Spinal cord (tissue), 9 donors: ENCODE measurements at regions not wholly inside any gene's neighbourhood (a gene's known extent, or its start where the extent isn't known, plus 50 kb on each side); places are given as distances from the start of the nearest gene placed in this dataset.

ENCODE experiments used
- DNase-seq, 6 donors: peaks; one replicate each; pipeline versions ENCODE4 v3.0.0 to v3.0.0-alpha.2; 2013 to 2015; ENCODE audit warnings: low spot score in 6 of 6, low read depth in 4 of 6
- H3K27ac ChIP-seq: one replicate; pipeline ENCODE4 v1.5.1; 2013; ENCODE audit warnings: low read depth, low read length, control low read depth
- H3K27me3 ChIP-seq: one replicate; pipeline ENCODE4 v1.6.1; 2013; ENCODE audit warnings: low read length; ENCODE audit not compliant: control insufficient read depth, insufficient read depth
- H3K36me3 ChIP-seq: one replicate; pipeline ENCODE4 v1.6.1; 2013; ENCODE audit warnings: low read length; ENCODE audit not compliant: control insufficient read depth, insufficient read depth
- H3K4me1 ChIP-seq: one replicate; pipeline ENCODE4 v1.6.1; 2013; ENCODE audit warnings: low read length; ENCODE audit not compliant: control insufficient read depth, insufficient read depth
- H3K4me3 ChIP-seq: one replicate; pipeline ENCODE4 v1.5.1; 2013; ENCODE audit warnings: low read depth, low read length, control low read depth
- H3K9me3 ChIP-seq: one replicate; pipeline ENCODE4 v1.6.1; 2013; ENCODE audit warnings: low read length; ENCODE audit not compliant: control insufficient read depth, insufficient read depth
- WGBS: methylation state at CpG from one replicate; pipeline ENCODE4 v1.1.5; 2013; ENCODE audit warnings: missing lambda C conversion rate; ENCODE audit not compliant: insufficient coverage; 5-methylcytosine and 5-hydroxymethylcytosine counted together
- donor health status: healthy.

DNA sequence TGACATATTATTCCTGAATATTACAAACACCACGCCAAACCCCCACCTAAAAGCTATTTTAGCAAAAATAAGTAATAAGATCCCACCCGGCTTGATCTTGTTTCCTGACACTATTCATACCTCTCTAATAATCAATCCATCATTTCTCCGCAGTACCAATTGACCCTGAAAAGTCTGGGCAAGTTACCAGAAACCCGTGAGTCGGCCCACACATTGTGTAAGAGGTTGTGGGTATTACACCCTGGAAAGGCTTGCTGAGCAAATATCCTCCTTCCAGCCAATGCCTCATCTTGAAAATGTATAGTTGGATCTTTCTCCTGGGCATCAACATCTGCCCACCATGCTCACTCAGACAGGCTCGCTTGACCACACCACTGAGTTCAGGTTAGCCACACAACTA lies 451.0 kb downstream of the TTLL7 start:
- H3K9me3 ChIP-seq = no peaks in the 10 kb centered on the region
- no peaks in the 10 kb centered on the region for H3K36me3 ChIP-seq
- 90% methylated on average over 5 of the region's 6 CpGs for WGBS
- H3K4me3 ChIP-seq = no peak overlapping the region
- no peaks in the 10 kb centered on the region for H3K27me3 ChIP-seq
- no peak overlapping the region for H3K27ac ChIP-seq
- H3K4me1 ChIP-seq = no peaks in the 10 kb centered on the region
- no peak for DNase-seq

GRCh38 chr1:83546874-83547273 lies 452.1 kb downstream of the TTLL7 start:
- Histone ChIP-seq H3K9me3 (no peaks in the 10 kb centered on the region), H3K27ac (no peak overlapping the region), H3K27me3 (no peaks in the 10 kb centered on the region), H3K4me3 (no peak overlapping the region), H3K36me3 (no peaks in the 10 kb centered on the region), H3K4me1 (no peaks in the 10 kb centered on the region)
- DNase-seq = no peak
- 70% methylated on average over 1 of the region's 1 CpG for WGBS

- 67% methylated on average over 3 of the region's 5 CpGs for WGBS
- Histone ChIP-seq H3K27ac (no peak overlapping the region), H3K4me1 (no peaks in the 10 kb centered on the region), H3K36me3 (no peaks in the 10 kb centered on the region), H3K9me3 (no peaks in the 10 kb centered on the region), H3K4me3 (no peak overlapping the region), H3K27me3 (no peaks in the 10 kb centered on the region)
- no peak for DNase-seq
These were observed 453.7 kb downstream of the TTLL7 start for GRCh38 chr1:83545066-83545862.

- DNase-seq = no peak
- Histone ChIP-seq H3K36me3 (no peaks in the 10 kb centered on the region), H3K27ac (no peak overlapping the region), H3K4me1 (no peaks in the 10 kb centered on the region), H3K27me3 (no peaks in the 10 kb centered on the region), H3K4me3 (no peak overlapping the region), H3K9me3 (no peaks in the 10 kb centered on the region)
- no CpG with 5 or more reads among the region's 3 CpGs for WGBS
These were observed 455.5 kb downstream of the TTLL7 start for GRCh38 chr1:83543222-83543973.

GRCh38 chr1:83531521-83532309 lies 467.2 kb downstream of the TTLL7 start:
- WGBS = no CpG with 5 or more reads among the region's 2 CpGs
- H3K9me3 ChIP-seq = no peaks in the 10 kb centered on the region
- peak in 1 of 6 donors; percentile 38 for DNase-seq
- H3K27me3 ChIP-seq = no peaks in the 10 kb centered on the region
- no peak overlapping the region for H3K27ac ChIP-seq
- H3K36me3 ChIP-seq = no peaks in the 10 kb centered on the region
- no peaks in the 10 kb centered on the region for H3K4me1 ChIP-seq
- H3K4me3 ChIP-seq = no peak overlapping the region

GRCh38 chr1:83530506-83530905 lies 468.4 kb downstream of the TTLL7 start:
- WGBS = 93% methylated on average over 2 of the region's 8 CpGs
- DNase-seq = no peak
- H3K4me3 ChIP-seq = no peak overlapping the region
- no peaks in the 10 kb centered on the region for H3K4me1 ChIP-seq
- H3K27ac ChIP-seq = no peak overlapping the region
- H3K27me3 ChIP-seq = no peaks in the 10 kb centered on the region
- H3K36me3 ChIP-seq = no peaks in the 10 kb centered on the region
- no peaks in the 10 kb centered on the region for H3K9me3 ChIP-seq

DNA sequence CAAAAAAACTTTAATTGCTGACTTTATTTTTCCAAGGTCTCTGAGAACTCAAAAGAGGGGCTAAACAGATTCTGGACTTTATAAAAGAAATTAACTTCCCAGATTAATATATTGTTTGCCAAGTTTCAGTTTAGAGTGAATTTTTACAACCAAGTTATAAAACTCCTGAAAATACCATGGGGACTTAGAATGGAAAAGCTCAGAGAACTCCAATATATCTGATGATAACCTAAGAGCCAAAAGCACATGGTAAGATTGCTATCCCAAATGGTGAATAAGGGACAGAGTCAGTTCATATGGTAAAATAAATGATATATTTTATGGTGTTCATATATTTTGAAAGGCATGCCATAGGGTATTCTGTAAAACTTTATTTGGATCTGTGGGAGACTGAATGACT lies 470.9 kb downstream of the TTLL7 start:
- H3K27me3 ChIP-seq = no peaks in the 10 kb centered on the region
- H3K36me3 ChIP-seq = no peaks in the 10 kb centered on the region
- H3K4me3 ChIP-seq = no peak overlapping the region
- no peak overlapping the region for H3K27ac ChIP-seq
- DNase-seq = no peak
- no peaks in the 10 kb centered on the region for H3K9me3 ChIP-seq
- H3K4me1 ChIP-seq = no peaks in the 10 kb centered on the region

DNA sequence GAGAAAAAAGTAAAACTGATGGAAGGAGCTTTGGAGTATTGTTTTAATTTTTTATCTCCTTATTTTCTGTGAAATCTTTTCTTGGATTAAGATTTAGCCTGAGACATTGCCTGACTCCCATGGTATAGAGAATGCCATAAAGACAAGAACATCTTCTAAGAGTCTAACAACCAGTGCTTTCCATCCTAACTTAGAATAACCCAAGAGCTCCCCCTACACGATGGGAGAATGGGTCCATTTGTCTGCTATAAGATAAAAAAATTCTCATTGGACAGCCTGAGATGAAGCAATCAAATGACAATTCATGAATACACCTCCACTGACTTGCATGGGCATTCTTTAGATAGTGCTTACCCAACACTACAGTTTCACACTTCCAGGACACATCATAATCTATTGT lies 478.1 kb downstream of the TTLL7 start:
- DNase-seq = no peak
- no peaks in the 10 kb centered on the region for H3K36me3 ChIP-seq
- H3K4me1 ChIP-seq = no peaks in the 10 kb centered on the region
- H3K27me3 ChIP-seq = no peaks in the 10 kb centered on the region
- 20% methylated on average over 1 of the region's 1 CpG for WGBS
- H3K27ac ChIP-seq = no peak overlapping the region
- peaks cover 2% of the 10 kb centered on the region for H3K9me3 ChIP-seq
- no peak overlapping the region for H3K4me3 ChIP-seq

DNA sequence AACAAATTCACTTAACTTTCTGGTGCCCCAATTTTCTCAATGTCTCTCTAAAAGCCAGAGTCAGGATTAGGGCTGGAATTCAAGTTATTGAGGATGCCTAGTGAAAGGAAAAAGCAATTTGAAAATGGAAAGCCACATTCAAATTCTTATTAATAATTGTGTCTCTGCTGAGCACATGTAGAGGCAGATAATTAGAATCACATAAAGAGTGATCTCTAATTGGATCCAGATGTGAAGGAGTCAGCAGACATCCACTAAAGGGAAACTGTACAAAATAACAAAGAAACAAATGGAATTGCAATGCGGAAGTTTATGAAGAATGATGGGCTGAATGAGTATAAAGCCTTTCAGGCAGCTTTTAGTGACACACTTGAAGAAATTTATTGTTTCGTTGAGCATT lies 482.6 kb downstream of the TTLL7 start:
- no peaks in the 10 kb centered on the region for H3K4me1 ChIP-seq
- peaks cover 2% of the 10 kb centered on the region for H3K9me3 ChIP-seq
- peak in 2 of 6 donors; percentile 31 to 60 for DNase-seq
- H3K27me3 ChIP-seq = no peaks in the 10 kb centered on the region
- H3K27ac ChIP-seq = no peak overlapping the region
- 85% methylated on average over 2 of the region's 2 CpGs for WGBS
- H3K36me3 ChIP-seq = no peaks in the 10 kb centered on the region
- no peak overlapping the region for H3K4me3 ChIP-seq
